ENCODE measurements at regions not wholly inside any gene's neighbourhood (a gene's known extent, or its start where the extent isn't known, plus 50 kb on each side); places are given as distances from the start of the nearest gene placed in this dataset.
A peak's percentile ranks its signal among the peaks of the same experiment; 100 is the strongest.

DNA sequence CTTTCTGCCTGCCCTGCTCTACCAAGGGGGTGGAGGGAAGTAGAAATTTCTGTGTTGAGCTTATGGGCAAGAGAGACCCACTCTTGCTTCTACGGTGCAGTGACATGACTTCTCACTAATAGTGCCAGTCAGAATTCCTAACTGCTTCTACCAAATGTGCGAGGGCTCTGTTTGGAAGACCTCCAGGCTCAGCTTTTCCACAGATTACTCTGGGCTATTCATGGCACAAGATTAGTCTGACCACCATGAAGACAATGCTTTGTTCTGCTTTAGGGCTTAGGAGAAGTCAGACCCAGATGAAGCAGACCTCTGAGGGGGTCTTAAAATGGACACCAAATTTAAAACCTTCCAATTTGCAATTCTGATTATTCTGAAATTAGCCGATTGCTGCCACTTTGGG is 195.9 kb upstream of the TBC1D5 start:
- peak; percentile 73 for DNase-seq

DNA sequence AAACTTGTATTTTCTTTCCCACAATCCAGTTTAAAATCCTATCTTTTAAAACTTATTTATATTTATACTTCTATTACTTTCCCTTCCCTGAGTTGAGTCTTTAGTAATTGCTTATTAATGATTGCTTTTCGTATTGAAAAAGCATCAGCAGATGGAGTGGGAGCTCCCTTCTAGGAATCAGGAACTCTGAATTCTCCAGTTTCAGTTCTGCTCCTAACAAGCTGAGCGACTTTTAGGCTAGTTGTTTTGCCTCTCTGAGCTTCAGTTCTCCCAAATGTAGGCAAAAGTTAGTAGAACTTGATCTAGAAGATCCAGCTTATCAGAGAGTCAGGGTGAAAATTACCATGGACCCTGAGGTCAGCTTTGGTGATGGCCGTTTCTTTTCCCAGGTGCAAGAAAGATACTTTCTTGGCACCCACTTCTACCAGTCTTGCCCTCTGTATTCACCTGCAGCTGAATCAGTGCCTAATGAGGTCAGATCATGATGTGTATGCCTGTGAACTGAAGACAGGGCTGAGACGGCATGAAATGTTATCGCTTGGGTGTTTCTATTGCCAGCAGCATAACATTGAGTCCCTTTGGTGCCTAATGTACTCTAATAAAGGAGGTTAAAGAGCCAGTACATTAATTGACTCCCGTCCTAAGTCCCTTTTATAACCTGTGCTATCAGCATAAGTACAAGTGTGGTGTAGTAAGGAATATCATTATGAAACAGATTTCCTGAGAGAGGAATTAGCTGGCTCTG is 194.5 kb upstream of the TBC1D5 start:
- peak; percentile 75 for DNase-seq

DNA sequence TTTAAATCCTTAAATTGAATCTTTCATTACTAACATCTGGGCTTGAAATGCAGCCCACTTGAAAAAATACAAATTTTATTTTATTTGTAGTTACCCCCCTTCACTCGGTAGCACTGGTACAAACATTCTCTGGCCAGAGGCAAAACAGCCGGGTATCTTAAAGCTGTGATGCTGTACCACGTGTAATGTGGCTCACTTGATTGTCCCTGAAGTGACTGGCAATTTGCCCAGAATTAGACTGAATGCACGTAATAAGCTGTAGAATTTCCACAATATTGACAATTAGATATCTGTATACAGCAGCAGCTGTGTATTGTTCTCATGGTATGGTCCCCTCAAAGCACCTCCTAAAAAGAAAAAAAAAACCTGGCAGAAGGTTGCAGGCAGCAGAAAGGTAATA is 192.8 kb upstream of the TBC1D5 start:
- no peak for DNase-seq

DNA sequence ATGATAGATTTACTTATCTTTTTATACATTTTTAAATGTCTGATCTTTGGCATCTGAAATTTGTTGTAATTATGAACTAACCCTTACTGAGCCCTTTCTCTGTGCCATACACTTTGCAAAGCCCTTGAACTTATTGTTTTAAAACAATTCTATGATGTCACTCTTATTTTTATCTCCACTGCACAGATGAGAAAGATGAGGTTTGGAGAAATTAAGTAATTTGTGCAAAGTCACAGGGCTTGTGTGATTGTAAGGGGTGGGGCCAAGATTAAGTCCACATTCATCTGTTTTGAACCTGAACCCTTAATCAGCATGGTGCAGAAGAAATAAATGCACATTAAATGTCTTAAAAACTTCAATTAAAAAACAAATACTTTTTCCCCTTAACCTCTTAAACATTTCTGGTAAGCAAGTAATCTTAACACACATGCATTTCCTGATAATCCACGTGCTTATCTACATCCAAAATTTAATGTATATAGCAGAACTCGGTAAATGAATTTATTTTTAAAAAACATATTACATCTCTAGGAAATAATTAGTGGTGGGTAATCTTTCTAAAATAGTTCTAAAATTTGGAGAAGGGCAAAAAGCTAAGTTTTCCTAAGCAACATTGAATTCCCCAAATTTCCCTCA is 189.8 kb upstream of the TBC1D5 start:
- no peak for DNase-seq

DNA sequence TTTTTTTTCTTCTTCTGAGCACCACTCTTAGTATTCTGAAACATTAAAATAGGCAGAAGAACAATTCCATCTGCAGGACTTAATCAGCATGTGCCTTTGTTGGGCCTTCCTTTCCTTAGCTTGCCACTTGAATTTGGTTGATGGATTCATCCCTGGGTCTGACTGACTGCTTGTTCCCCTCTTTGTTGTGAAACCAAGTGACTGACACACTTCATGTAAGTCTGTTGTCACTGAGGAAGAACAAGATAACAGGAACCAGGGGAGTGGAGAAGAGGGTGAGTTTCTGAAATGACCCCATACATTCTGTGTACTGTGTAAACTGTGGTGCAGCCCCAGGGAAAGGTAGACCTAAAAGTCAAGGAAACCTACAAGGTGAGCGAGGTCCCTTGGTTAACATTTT is 188.7 kb upstream of the TBC1D5 start:
- DNase-seq = peak; percentile 33

DNA sequence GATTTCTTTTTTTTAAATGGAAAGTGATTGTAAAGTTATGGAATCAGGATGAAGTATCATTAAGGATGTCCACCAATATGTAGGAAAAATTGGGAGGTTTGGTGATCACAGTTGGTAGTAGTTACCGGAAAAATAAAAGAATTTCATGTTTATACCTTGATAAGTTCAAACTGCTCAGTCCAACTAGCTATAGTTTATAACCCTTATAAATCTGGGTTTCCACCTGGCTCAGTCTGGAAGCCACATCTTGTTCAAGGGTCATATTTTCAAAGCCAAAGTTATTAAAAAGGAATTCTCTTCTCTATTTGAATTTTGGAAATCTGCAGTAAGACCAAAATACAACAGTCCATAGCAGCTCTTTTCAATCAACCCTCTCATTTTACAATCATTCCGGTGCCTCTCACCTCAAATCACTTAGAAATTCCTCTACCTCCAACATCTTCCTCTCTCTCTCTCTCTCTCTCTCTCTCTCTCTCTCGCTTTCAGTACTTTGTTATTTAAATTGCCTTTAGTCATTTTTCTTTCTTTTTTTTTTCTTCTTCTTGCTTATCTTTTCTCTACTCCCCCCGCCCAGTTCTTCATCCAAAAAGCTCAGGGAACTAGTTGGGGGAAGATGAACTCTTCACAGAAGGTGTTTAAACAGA is 186.2 kb upstream of the TBC1D5 start:
- no peak for DNase-seq

DNA sequence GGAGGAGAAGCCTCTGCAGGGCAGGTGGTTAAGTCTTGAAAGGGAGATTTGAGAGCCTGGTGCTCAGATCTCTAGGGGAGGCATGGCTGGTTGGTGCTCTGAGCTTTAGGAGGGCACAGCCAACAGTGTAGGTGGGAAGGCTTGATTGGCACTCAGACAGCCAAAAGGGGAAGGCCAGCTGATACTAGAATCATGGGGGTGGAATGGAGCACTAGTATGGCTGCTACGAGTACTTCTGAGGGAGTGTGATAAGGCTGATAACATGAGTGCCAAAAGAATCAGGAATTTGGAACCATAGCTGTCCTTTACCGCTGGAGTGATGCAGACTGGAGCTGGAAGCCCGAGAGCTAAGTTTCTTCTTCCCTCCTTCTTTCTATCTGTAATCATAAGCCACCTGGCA is 184.6 kb upstream of the TBC1D5 start:
- DNase-seq = no peak

DNA sequence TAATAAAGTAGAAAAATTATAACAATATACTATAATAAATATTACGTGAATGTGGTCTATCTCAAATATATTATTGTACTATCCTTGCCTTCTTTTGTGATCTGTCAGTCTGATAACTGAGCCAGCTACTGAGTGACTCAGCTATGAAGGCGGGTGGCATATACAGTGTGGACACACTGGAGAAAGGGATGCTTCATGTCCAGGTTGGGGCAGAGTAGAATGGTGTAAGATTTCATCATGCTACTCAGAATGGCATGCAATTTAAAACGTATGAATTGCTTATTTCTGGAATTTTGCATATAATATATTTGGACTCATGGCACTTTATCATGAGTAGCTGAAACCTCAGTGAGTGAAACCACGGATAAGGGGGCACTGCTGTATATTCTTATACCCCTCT is 172.9 kb upstream of the TBC1D5 start:
- peak; percentile 22 for DNase-seq

DNA sequence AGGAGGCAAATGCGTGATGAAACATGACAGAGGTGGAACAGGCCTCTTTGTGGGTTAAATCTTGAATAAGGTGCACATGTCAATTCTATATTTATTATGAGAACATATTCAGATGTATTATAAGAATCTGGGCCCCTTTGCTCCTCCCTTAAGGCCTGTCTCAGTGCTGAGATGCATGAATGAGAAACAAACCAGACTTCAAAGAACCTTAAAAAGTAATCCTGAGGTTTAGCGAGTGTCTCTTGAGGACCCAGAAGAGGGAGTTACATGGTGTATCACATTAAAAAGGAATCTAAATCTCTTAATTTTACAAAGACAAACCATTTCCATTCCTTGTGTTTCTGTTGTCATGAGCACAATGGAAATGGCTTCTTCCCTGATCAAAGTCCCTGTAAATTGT is 170.9 kb upstream of the TBC1D5 start:
- DNase-seq = no peak

DNA sequence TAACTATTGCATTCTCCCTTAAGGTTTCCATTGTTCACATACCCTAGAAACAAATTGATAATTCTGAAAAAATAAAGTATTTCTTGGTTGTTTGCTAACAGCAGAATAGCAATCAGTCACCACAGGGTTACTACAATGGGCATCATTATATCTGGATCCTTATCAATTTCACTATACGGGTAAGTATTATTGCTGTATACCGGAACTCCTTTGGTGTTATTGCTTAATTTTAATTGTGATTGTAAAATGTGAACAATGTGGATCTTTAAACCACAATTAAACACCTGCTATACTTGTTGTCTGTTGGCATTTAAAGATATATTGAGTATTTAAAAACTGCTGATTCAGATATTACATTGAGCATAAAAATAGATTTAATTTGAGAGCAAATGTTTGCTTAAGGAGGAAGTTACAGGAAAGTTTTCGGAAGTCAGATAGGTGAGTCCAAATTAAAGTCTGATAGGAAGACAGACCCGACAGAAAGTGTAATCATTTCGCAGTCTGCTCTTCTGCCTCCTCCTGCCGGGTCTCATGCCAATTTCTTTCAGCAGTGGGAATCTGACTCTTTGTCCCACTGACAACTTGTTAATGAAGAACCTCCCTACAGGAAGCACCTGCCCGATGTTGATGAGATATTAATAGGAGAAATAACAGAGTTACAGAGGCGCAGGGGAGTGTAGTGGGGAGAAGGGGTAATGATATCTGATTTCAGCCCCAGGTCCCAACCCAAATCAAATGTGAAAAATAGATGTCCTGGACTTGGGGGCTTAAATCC is 169.7 kb upstream of the TBC1D5 start:
- no peak for DNase-seq

DNA sequence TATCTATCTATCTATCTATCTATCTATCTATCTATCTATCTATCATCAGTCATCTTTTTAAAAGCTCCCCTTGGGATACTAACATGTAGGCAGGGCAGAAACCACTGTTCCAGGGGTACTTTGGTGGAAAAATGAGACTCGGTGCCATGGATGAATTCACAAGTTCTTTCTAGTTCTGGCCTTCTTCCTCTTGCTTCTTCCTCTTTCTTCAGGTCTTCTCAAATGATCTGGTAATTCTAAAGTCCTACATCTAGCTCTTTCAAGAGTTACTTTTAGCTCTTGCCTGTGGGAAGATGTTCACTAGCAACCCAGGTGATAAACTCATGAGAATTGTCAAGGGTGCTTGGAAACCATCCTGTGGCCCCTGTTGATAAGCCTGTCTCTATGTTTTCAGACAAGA is 168.5 kb upstream of the TBC1D5 start:
- DNase-seq = peak; percentile 65

DNA sequence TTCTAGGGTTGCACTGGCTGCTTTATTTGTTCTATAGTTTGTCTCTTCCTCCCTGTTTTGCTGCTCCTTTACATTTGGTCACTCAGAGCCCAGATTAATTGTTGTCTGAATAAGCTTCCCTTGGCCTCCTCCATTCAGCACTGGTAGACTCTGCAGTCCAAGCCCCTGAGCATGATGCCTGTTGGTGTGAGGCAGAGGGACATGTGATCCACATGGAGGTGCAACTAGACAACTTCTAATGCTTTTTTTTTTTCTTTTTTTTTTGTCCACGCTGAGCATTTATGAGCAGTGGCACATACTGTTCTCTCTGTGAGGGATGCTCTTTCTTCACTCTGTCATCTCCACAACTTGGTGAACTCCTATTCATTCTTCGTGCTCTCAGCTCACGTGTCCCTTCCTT is 167.3 kb upstream of the TBC1D5 start:
- DNase-seq = no peak

DNA sequence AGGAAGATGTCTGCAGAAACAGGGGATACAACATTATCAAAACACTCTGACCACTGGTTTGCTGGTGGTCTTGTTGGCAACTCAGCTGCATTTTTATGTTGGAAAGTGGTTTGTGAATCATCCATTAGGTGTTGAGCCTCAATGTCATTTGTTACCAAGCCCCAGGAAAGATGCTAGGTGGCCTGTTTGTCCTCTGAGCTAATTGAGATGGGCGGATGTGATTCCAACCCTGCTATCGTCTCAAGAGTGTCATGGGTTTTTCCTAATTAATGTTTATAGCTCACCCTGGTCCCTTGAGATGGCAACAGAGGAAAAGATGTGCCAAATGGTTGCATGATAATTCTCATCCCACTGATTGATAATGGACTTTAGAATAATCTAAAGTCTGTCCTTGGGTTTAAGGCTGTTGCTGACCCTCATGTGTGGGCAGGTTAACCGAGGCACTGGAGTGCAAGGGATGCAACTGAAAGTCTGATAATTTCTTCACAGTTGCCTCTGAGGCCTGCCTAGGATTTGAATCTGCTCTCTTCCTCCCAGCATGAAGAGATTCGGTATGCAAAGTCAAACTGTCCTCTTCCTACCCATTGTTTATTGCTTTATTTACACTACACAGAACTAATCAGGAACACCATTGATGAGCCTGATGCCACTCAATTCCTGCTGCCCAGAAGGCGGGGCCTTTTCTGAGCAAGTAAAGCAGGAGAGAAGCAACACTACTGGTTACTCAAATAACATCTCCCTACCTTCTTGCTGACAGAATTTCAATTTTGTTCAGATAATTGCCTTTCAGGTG is 166.2 kb upstream of the TBC1D5 start:
- DNase-seq = no peak

DNA sequence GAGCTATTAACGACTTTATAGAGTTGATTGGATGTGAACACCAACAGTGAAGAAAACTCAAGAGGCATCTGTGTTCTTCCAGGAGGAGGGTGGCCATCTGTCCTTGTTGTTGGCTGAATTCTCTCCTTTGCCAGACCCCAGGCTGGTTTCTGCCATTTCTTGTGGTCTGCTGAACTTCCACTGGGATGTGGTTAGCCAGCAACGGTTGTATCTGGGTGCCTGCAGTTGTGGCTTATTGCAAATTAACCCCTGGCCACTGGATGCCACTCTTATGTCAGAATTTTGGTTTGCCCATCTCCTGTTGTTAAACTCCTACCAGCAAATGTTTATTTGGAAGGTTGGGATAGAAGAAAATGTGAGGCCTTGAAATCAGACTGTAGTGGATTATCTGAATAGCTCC is 163.6 kb upstream of the TBC1D5 start:
- peak; percentile 97 for DNase-seq

DNA sequence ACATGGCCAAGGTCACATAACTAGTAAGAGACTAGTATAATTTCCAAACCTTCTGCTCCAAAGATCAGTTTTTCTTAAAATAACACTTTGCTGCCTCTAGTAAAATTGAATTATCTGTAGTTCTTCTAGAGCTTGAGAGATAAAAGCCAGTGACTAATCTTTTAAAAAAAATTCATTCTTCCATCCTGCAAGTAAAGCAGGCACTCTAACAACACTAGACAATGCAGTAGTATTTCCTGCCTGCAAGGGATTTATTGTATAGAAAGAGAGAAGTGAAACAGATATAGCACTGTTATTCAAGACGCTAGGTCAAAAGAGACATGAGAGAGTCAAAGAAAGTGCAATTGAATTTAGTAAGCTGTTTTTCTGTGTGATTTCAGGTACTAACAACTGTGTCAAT is 159.5 kb upstream of the TBC1D5 start:
- DNase-seq = peak; percentile 97

DNA sequence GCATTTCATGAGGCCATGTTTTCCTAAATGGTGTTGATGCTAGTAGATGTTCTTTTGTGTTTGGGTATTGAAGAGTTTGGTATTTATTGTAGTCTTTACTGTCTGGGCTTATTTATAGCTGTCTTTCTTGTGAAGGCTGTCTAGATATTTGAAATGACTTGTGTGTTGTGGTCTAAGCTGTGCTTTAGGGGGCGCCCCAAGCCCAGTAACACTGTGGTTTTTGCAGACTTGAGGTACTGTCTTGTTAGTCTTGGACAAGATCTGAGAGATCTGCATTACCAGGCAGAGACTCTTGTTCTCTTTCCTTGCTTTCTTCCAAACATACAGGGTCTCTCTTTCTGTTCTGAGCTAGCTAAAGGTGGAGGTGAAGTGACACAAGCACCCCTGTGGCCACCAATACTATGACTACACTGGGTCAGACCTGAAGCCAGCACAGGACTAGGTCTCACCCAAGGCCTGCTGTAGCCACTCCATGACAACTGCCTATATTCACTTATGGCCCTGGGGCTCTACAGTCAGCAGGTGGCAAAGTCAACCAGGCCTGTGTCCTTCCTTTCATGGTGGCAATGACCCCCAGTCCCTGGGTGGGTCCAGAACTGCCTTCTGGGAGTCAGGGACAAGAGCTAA is 152.1 kb upstream of the TBC1D5 start:
- DNase-seq = peak; percentile 85

DNA sequence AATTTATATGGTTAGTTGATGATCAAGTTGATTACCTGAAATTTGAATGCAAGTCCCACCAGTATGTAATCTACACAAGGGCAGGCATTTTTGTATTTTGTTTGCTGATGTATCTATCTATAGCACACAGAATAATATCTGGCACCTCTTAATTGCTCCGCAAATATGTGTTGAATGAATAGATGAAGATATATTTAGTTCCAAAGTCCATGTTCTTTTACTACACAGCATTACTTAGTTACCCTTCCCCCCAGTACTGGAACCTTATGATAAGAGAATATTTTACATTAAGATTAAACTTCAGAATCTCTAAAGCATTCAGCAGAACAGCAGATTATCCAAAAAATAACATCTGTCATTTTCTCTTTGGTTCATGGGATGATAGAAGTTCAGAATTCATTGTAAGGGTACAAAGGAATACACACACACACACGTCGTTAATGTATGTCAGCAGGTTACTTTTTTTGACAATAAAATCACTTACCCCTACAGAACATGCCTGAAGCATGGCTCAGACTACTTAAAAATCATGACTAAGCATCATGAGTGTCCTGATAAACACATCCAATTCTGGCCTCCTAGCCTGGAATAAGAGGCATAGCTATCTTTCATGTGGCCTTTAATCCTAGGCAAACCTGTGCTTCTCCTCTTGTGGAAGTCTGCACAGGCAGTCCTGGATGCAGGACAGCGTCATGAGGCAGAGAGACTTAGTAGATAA is 148.9 kb upstream of the TBC1D5 start:
- no peak for DNase-seq

DNA sequence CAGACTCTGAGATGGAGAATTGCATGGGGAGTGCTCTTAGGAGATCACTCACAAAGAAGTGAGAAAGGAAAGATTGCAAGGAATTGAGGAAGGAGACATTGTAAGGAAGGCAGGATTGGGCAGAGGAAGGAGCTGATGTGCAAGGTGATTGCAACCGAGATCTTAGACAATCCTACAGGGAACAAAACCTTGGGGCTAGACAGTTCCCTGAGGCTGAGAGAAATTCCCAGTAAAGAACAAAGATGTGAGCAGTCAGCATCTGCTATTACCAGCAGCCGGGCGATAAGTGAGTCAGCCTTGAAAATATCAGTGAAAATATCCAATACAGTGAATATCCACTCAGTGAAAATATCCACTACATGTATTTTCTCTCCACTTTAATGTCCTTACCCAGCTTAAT is 143.6 kb upstream of the TBC1D5 start:
- no peak for DNase-seq

DNA sequence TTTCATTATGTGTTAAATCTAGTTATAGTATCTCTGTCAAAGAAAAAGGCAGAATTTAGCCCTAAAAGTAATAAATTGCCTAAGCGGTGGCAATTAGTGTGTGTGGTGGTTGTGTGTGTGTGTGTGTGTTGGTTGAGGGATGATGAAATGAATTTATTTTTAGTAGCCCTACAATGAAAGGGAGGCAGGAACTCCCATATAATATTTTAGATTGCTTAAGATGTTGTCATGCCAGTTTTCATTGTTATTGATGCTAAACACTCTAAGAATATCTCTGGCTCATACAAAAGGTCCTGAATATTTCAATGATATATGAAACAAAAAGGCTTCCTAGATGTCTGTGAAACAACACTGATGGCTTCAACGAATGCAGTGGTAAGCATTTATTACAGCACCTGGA is 140.6 kb upstream of the TBC1D5 start:
- DNase-seq = peak; percentile 68

DNA sequence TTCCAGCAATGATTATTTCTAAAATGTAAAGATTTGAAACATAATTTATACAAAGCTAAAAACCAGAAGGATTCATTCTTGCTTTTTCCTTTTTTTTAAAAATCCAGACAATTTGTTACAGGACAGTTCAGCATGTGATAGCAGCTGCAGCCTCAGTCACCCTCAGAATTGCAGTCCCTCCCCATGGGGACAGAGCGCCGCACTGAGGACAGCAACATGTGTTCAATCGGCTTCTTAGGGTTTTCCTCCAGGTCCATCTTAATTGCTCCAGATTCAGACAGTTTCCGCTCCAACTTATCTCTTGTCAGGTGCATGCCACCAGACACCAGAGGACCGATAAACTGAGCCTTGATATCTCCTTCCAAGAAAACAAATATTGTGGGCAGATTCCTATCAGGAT is 134.9 kb upstream of the TBC1D5 start:
- no peak for DNase-seq

DNA sequence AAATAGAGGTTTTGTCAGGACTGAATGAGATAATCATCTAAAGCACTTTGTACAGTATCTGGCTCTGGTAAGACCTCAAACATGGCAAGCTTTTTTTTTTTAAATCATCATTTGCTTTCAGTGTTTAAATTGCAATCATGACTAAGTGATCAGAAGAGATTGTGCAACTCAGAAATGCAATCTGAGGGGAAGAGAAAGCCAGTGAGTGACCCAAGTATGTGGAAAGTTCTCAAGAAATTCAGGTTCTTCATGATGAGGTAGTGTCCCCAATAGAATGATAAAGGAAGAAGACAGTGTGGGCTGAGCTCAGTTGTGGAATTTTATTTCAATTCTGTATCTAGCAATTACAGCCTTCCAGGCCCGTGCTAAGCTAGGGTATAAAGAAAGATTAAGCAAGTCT is 132.2 kb upstream of the TBC1D5 start:
- peak; percentile 83 for DNase-seq

DNA sequence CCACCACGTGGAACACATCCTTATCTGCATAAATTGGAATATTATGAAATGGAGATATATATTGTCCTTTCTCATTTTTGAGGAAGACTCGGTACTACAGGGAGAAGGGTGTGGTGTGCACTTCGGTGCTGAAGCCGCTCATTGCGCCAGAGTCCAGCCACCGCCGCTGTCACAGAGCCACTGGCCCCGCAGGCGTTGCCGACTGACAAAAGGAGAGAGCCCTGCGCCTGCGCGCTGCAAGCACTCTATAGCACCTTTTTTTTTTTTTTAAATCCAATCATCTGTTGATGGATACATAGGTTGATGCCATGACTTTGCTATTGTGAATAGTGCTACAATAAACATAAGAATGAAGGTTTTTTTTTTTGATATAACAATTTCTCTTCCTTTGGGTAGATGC is 130.0 kb upstream of the TBC1D5 start:
- no peak for DNase-seq

Data from MV-4-11 (cell line).